K562 (cell line): ENCODE measurements at regions not wholly inside any gene's neighbourhood (a gene's known extent, or its start where the extent isn't known, plus 50 kb on each side); places are given as distances from the start of the nearest gene placed in this dataset.
A peak's percentile ranks its signal among the peaks of the same experiment; 100 is the strongest.

Source experiments
- ARID1B ChIP-seq: fragments of 450-650 bp; IDR thresholded peaks from 2 replicates; pipeline ENCODE4 v1.6.1; 2016; ENCODE audit warnings: antibody characterized with exemption, mild to moderate bottlenecking, inconsistent platforms
- ARID3A ChIP-seq: IDR thresholded peaks from 2 replicates; pipeline ENCODE4 v1.6.1; 2012; ENCODE audit warnings: low read depth, low read length, improper control_type of control experiment, borderline replicate concordance
- ARID4B ChIP-seq: sonication (generic); formaldehyde crosslinking; IDR thresholded peaks from 2 replicates; pipeline ENCODE4 v1.8.0; 2022; ENCODE audit warnings: mild to moderate bottlenecking, missing genetic modification reagents
- ELF2 ChIP-seq: fragments of 250-450 bp; sonication (Bioruptor Pico); IDR thresholded peaks from 2 replicates; pipeline ENCODE4 v1.5.0; 2021; ENCODE audit warnings: mild to moderate bottlenecking
- GATA2 ChIP-seq: sonication (generic); formaldehyde crosslinking; IDR thresholded peaks from 2 replicates; pipeline ENCODE4 v1.4.0; 2020; ENCODE audit warnings: mild to moderate bottlenecking, missing genetic modification reagents
- HDAC1 ChIP-seq, 2 experiments: fragments of 450-650 bp; IDR thresholded peaks; 2 replicates each; pipeline ENCODE4 v1.6.1; 2016 to 2017; ENCODE audit warnings: inconsistent platforms in 1 of 2, mild to moderate bottlenecking in 1 of 2, moderate library complexity in 1 of 2
- KHSRP ChIP-seq: fragments of 450-650 bp; IDR thresholded peaks from 2 replicates; pipeline ENCODE4 v1.6.1; 2017
- LEF1 ChIP-seq: fragments of 450-650 bp; IDR thresholded peaks from 2 replicates; pipeline ENCODE4 v1.6.1; 2016; ENCODE audit warnings: mild to moderate bottlenecking
- NCOA2 ChIP-seq, 2 experiments: fragments of 450-650 bp; IDR thresholded peaks; 2 replicates each; pipeline ENCODE4 v1.6.1; 2018; ENCODE audit warnings: mild to moderate bottlenecking in 2 of 2, moderate library complexity in 1 of 2; ENCODE audit not compliant: partially characterized antibody in 2 of 2
- NCOR1 ChIP-seq: fragments of 450-650 bp; IDR thresholded peaks from 2 replicates; pipeline ENCODE4 v1.6.1; 2016; ENCODE audit warnings: mild to moderate bottlenecking, moderate library complexity
- NONO ChIP-seq, 2 experiments: fragments of 200-400 bp in 1 of 2; fragments of 450-650 bp in 1 of 2; formaldehyde crosslinking in 1 of 2; IDR thresholded peaks; 2 replicates each; pipeline ENCODE4 v1.6.1; 2017; ENCODE audit warnings: low read depth in 2 of 2, mild to moderate bottlenecking in 2 of 2, moderate library complexity in 2 of 2, low read length in 1 of 2
- NUFIP1 ChIP-seq: fragments of 450-650 bp; IDR thresholded peaks from 2 replicates; pipeline ENCODE4 v1.6.1; 2018; ENCODE audit not compliant: partially characterized antibody
- PTTG1 ChIP-seq: fragments of 450-650 bp; IDR thresholded peaks from 2 replicates; pipeline ENCODE4 v1.6.1; 2016; ENCODE audit warnings: low read depth, mild to moderate bottlenecking, missing genetic modification characterization, missing compliant biosample characterization
- SMARCA5 ChIP-seq: fragments of 450-650 bp; IDR thresholded peaks from 2 replicates; pipeline ENCODE4 v1.6.1; 2016
- SMARCC2 ChIP-seq: fragments of 450-650 bp; IDR thresholded peaks from 2 replicates; pipeline ENCODE4 v1.6.1; 2017; ENCODE audit warnings: antibody characterized with exemption, moderate library complexity, mild to moderate bottlenecking, low read depth
- SP2 ChIP-seq: IDR thresholded peaks from 2 replicates; pipeline ENCODE4 v1.6.1; 2011; ENCODE audit warnings: mild to moderate bottlenecking, low read depth, low read length, moderate library complexity; ENCODE audit not compliant: poor library complexity, severe bottlenecking; ENCODE audit errors: extremely low read depth
- TF ChIP-seq, protein P1 (sequence below): fragments of 450-650 bp; IDR thresholded peaks from 2 replicates; pipeline ENCODE4 v1.6.1; 2018; ENCODE audit not compliant: partially characterized antibody
- TF ChIP-seq, protein P2 (sequence below): sonication (generic); formaldehyde crosslinking; IDR thresholded peaks from 2 replicates; pipeline ENCODE4 v1.8.0; 2022; ENCODE audit warnings: mild to moderate bottlenecking, missing genetic modification reagents

DNA sequence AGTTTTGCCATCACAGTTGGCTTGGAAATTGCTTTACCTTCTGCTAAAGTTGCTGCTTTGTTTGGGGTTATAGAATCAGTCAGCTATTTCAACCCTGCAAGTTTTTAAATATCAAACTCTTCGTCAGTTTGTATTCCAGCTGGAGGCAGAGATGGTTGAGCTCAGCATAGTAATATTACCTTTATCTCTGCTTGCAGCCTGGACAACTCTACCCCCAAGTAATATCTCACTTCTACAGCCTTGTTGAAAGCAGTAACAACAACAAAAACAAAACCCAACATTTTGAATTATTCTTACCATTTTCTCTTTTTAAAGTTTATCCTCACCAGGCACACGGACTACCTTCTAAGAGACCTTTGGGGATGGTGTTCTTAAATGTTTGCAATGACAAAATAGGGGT is 239.1 kb upstream of the PHF14 start (continued):
- TF ChIP-seq ARID4B = no peak
- TF ChIP-seq GATA2 (CRISPR knock-in tag) = peak; percentile 15; the same call in 1 of the 2 replicates
- no peak for TF ChIP-seq NUFIP1
- TF ChIP-seq, protein P1, sequence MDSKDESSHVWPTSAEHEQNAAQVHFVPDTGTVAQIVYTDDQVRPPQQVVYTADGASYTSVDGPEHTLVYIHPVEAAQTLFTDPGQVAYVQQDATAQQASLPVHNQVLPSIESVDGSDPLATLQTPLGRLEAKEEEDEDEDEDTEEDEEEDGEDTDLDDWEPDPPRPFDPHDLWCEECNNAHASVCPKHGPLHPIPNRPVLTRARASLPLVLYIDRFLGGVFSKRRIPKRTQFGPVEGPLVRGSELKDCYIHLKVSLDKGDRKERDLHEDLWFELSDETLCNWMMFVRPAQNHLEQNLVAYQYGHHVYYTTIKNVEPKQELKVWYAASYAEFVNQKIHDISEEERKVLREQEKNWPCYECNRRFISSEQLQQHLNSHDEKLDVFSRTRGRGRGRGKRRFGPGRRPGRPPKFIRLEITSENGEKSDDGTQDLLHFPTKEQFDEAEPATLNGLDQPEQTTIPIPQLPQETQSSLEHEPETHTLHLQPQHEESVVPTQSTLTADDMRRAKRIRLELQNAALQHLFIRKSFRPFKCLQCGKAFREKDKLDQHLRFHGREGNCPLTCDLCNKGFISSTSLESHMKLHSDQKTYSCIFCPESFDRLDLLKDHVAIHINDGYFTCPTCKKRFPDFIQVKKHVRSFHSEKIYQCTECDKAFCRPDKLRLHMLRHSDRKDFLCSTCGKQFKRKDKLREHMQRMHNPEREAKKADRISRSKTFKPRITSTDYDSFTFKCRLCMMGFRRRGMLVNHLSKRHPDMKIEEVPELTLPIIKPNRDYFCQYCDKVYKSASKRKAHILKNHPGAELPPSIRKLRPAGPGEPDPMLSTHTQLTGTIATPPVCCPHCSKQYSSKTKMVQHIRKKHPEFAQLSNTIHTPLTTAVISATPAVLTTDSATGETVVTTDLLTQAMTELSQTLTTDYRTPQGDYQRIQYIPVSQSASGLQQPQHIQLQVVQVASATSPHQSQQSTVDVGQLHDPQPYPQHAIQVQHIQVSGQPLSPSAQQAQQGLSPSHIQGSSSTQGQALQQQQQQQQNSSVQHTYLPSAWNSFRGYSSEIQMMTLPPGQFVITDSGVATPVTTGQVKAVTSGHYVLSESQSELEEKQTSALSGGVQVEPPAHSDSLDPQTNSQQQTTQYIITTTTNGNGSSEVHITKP = peak; percentile 25
- TF ChIP-seq ELF2 (CRISPR knock-in tag) = no peak
- TF ChIP-seq LEF1 = peak; percentile 60; the same call in 1 of the 2 replicates
- peak; percentile 95 for TF ChIP-seq ARID1B
- TF ChIP-seq NONO (IDR thresholded peaks at IDR 0.05; ENCODE audit: low read depth in 2 of 2, low read length in 1 of 2) = no peak
- TF ChIP-seq KHSRP = no peak; the same call in 1 of the 2 replicates
- TF ChIP-seq HDAC1 (IDR thresholded peaks at IDR 0.05) = no peak
- peak; percentile 90 for TF ChIP-seq NCOR1
- TF ChIP-seq PTTG1 (tag) = no peak
- TF ChIP-seq ARID3A = peak; percentile 37; the same call in 1 of the 2 replicates
- no peak for TF ChIP-seq SMARCA5
- no peak for TF ChIP-seq SP2
- TF ChIP-seq, protein P2, sequence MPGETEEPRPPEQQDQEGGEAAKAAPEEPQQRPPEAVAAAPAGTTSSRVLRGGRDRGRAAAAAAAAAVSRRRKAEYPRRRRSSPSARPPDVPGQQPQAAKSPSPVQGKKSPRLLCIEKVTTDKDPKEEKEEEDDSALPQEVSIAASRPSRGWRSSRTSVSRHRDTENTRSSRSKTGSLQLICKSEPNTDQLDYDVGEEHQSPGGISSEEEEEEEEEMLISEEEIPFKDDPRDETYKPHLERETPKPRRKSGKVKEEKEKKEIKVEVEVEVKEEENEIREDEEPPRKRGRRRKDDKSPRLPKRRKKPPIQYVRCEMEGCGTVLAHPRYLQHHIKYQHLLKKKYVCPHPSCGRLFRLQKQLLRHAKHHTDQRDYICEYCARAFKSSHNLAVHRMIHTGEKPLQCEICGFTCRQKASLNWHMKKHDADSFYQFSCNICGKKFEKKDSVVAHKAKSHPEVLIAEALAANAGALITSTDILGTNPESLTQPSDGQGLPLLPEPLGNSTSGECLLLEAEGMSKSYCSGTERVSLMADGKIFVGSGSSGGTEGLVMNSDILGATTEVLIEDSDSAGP (CRISPR knock-in tag) = no peak
- no peak for TF ChIP-seq NCOA2 (IDR thresholded peaks at IDR 0.05; ENCODE audit: partially characterized antibody in 2 of 2)
- peak; percentile 79; the same call in 1 of the 2 replicates for TF ChIP-seq SMARCC2
